Colonic mucosa (tissue), 4 donors: ENCODE measurements at regions not wholly inside any gene's neighbourhood (a gene's known extent, or its start where the extent isn't known, plus 50 kb on each side); places are given as distances from the start of the nearest gene placed in this dataset.

ENCODE experiments used
- DNase-seq: peaks from one replicate; pipeline ENCODE4 v3.0.0-alpha.2; 2020
- H3K27ac ChIP-seq: fragments of 200-600 bp; one replicate; pipeline ENCODE4 v1.8.0; 2021
- H3K27me3 ChIP-seq: fragments of 200-600 bp; one replicate; pipeline ENCODE4 v1.8.0; 2021
- H3K36me3 ChIP-seq: fragments of 200-600 bp; one replicate; pipeline ENCODE4 v1.8.0; 2021
- H3K4me1 ChIP-seq: fragments of 200-600 bp; one replicate; pipeline ENCODE4 v1.8.0; 2021; ENCODE audit warnings: mild to moderate bottlenecking
- H3K4me3 ChIP-seq: fragments of 200-600 bp; one replicate; pipeline ENCODE4 v1.8.0; 2021
- H3K9ac ChIP-seq, 2 donors: one replicate each; pipeline ENCODE4 v1.7.0; 2013; ENCODE audit warnings: control low read depth in 2 of 2, low read depth in 2 of 2, low read length in 2 of 2
- H3K9me3 ChIP-seq: fragments of 200-600 bp; one replicate; pipeline ENCODE4 v1.8.0; 2021
- intact Hi-C: fragments of 100-400 bp; cut with DNase I; formaldehyde crosslinking; loops from one replicate; pipeline ENCODE4 v1.14.1; 2022
- TF ChIP-seq, protein P1 (sequence below): fragments of 200-600 bp; IDR thresholded peaks from one replicate; pipeline ENCODE4 v1.8.0; 2022; ENCODE audit warnings: antibody characterized with exemption, mild to moderate bottlenecking
- donor health status: healthy.
- donor health status: DM: no; HTN: no; CAD: no.
- donor health status: DM: no; HTN: no; CAD: no.

DNA sequence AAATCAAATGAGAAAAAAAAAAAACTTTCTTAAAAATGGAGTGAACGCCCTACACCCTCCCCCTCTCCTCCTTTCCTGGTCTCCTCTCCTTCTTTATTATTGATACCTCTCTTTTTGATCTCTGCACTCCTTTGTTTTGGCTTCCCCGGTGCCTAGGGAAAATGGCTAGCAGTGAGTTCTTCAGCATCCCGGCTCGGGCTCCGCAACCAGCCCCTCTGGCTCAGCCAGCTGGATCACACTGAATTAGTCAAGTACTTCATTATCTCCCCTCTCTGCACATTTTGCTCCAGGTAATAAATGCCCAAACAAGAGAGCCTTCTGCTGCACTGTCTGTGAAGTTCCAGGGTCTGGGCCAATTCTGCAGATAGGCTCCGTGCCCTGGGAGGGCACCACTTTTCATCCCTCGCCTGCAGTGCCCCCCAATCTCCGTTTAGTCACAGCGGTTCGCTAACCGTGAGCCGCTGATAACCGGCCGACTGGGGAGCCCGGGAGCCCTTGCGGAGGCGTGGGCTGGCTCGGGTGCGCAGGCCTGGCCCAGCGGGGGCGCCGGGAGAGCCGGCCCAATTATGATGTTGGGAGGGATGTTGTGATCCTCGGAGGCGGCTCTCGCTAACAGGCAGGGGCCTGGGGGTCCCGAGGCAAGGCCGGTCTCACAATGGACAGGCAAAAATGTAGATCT is 301.9 kb downstream of the TFAP2A start:
- H3K4me1 ChIP-seq, result no peaks in the 10 kb centered on the region
- no peak overlapping the region for H3K4me3 ChIP-seq
- no peaks in the 10 kb centered on the region for H3K27me3 ChIP-seq
- H3K27ac ChIP-seq, result no peak overlapping the region
- H3K9me3 ChIP-seq, result no peaks in the 10 kb centered on the region
- no peak overlapping the region for H3K9ac ChIP-seq
- TF ChIP-seq, protein P1, sequence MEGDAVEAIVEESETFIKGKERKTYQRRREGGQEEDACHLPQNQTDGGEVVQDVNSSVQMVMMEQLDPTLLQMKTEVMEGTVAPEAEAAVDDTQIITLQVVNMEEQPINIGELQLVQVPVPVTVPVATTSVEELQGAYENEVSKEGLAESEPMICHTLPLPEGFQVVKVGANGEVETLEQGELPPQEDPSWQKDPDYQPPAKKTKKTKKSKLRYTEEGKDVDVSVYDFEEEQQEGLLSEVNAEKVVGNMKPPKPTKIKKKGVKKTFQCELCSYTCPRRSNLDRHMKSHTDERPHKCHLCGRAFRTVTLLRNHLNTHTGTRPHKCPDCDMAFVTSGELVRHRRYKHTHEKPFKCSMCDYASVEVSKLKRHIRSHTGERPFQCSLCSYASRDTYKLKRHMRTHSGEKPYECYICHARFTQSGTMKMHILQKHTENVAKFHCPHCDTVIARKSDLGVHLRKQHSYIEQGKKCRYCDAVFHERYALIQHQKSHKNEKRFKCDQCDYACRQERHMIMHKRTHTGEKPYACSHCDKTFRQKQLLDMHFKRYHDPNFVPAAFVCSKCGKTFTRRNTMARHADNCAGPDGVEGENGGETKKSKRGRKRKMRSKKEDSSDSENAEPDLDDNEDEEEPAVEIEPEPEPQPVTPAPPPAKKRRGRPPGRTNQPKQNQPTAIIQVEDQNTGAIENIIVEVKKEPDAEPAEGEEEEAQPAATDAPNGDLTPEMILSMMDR, result no peak
- DNase-seq, result no peak
- intact Hi-C loops, result no loop called here
- no peaks in the 10 kb centered on the region for H3K36me3 ChIP-seq

DNA sequence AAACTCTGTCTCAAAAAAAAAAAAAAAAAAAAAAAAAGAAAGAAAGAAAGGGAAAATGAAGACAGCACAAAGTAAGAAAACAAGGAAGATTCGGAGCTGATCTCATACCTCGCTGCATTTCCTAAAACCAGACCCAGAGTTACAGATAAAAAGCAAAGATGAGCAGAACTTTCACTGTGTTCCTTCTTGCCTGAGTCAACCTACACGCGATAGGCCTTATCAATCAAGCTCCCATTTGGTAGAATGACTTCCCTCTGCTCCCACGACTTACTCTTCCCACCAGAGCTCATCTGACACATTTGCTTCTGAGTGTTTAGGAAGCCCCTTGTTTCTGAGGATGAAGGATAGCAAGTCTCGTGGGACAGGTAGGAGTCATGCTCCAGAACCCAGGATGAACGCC is 302.9 kb downstream of the TFAP2A start:
- TF ChIP-seq, protein P1, result no peak
- Histone ChIP-seq H3K4me1 (no peaks in the 10 kb centered on the region), H3K36me3 (no peaks in the 10 kb centered on the region), H3K9ac (no peak overlapping the region), H3K27me3 (no peaks in the 10 kb centered on the region), H3K27ac (no peak overlapping the region), H3K9me3 (no peaks in the 10 kb centered on the region), H3K4me3 (no peak overlapping the region)
- intact Hi-C loops, result no loop called here
- no peak for DNase-seq

DNA sequence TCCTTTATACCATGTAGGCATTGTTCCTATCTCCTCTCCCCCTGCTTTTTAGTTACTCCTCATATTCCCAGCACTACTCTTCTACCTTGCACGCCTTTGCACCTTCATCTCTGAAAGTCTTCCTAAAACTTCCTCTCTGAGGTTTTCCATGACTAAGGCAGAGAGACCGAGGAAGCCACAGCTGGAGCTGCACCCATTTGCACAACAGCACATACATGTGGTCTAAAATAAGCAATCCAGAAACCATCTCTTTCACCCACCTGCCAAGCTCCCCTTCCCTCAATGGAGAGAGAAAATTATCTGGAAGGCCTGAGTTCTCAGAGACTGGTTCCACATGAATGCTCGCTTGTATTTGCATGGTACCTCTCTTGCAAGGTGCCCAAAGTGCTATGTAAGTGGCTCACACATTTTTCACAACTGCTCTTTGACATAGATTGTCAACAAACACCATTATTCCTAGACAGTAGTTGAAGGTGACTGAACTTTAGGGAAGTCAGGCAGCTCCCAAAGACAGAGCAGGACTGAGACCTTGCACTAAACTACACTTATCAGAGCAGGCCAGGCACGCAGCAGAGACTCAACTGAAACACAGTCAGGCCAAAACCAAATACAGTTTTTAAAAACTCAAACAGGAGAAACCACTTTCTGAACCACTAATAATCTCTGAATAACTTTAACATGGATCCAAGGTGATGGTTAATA is 313.2 kb downstream of the TFAP2A start:
- Histone ChIP-seq H3K27ac (no peak overlapping the region), H3K9ac (no peak overlapping the region), H3K36me3 (no peaks in the 10 kb centered on the region), H3K9me3 (no peaks in the 10 kb centered on the region), H3K27me3 (no peaks in the 10 kb centered on the region), H3K4me1 (no peaks in the 10 kb centered on the region), H3K4me3 (no peak overlapping the region)
- TF ChIP-seq, protein P1, result no peak
- no peak for DNase-seq
- intact Hi-C loops, result no loop called here

DNA sequence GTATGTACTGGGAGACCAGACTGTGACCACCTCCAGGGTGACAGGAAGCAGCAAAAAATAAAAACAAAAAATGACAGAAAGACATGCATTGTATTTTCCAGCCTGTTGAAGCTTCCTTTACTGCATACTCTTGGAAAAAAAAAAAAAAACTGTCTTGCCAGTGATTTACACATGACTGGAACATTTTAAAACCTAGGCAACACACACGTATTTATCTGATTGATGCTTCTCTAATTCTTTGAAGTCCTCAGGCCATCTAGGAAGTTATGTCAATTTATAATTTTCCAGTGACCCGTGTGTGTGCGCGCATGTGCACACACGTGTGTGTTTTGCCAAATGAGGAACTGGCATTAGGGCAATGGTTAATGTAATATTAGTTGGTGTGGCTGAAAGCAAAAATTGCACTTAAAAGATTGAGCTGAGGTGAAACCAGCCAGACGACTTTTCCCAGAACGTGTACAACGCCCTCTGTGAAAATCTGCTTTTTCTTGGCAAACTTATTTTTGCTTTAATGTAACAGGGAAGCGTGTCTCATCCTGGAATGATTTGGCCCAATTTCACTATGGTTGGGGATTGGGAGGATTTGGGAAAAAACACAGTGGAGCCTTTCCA is 315.2 kb downstream of the TFAP2A start:
- DNase-seq, result no peak
- Histone ChIP-seq H3K9ac (no peak overlapping the region), H3K27ac (no peak overlapping the region)

DNA sequence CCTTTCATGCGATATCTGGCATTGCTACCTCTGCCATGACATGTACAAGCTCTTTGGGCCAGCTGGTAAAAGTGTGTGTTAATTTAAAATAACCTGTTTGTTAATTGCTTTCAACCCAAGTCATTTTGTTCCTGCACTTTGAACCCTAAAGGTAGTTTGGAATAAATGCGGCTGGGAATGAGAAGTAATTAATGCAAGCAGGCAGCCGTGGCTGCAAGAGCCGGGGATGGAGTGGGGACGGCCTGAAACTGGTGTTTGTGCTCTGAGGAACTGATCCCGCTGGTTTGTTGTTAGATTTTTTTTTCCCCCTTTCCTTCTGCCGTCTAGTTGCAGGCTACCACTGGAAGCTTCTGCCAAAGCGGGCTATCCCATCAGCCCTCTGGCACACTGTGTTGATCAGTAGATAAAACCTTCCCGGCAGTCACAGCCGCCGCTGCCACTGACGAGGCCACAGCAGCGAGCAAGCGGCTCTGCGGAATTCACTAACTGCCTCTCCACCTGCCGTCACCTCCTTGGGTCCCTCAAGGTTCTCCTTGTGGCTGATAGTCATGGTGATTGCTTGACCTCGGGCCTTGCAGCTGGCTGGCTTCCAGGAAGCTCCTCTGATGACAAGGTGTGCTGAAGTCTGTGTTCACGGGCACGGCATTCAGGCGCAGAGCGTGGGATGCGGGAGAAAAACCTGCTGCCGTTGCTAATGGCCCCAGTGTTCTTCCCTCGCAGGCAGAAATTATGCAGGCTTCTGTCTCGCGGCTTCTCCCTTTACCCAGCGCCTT is 315.9 kb downstream of the TFAP2A start:
- Histone ChIP-seq H3K4me1 (no peaks in the 10 kb centered on the region), H3K9ac (no peak overlapping the region), H3K4me3 (no peak overlapping the region), H3K27ac (no peak overlapping the region), H3K27me3 (no peaks in the 10 kb centered on the region), H3K36me3 (no peaks in the 10 kb centered on the region), H3K9me3 (no peaks in the 10 kb centered on the region)
- intact Hi-C loops, result no loop called here
- peak; percentile 17 for DNase-seq
- TF ChIP-seq, protein P1, result no peak

More for the DNA sequence above, 315.2 kb downstream of the TFAP2A start:
- Histone ChIP-seq H3K36me3 (no peaks in the 10 kb centered on the region), H3K4me3 (no peak overlapping the region), H3K27me3 (no peaks in the 10 kb centered on the region), H3K9me3 (no peaks in the 10 kb centered on the region), H3K4me1 (no peaks in the 10 kb centered on the region)
- TF ChIP-seq, protein P1, result no peak
- intact Hi-C loops, result no loop called here
